Endothelial cell (in vitro differentiated cells): ENCODE measurements at regions not wholly inside any gene's neighbourhood (a gene's known extent, or its start where the extent isn't known, plus 50 kb on each side); places are given as distances from the start of the nearest gene placed in this dataset.

Experiments used
- DNase-seq: peaks from one replicate; pipeline ENCODE4 v3.0.0; 2021; ENCODE audit warnings: low spot score
- H3K27ac Mint-ChIP-seq: one replicate; pipeline ENCODE4 v1.8.0; 2021; ENCODE audit warnings: mixed read lengths, inconsistent platforms; ENCODE audit not compliant: unreplicated experiment
- H3K27me3 Mint-ChIP-seq: one replicate; pipeline ENCODE4 v1.8.0; 2021; ENCODE audit warnings: mild to moderate bottlenecking, moderate library complexity, mixed read lengths, inconsistent platforms; ENCODE audit not compliant: unreplicated experiment
- H3K36me3 Mint-ChIP-seq: one replicate; pipeline ENCODE4 v1.8.0; 2021; ENCODE audit warnings: mild to moderate bottlenecking, low read depth, mixed read lengths, inconsistent platforms; ENCODE audit not compliant: unreplicated experiment
- H3K4me1 Mint-ChIP-seq: one replicate; pipeline ENCODE4 v1.8.0; 2021; ENCODE audit warnings: mild to moderate bottlenecking, mixed read lengths, inconsistent platforms; ENCODE audit not compliant: unreplicated experiment
- H3K4me3 Mint-ChIP-seq: one replicate; pipeline ENCODE4 v1.8.0; 2021; ENCODE audit warnings: mild to moderate bottlenecking, mixed read lengths, inconsistent platforms; ENCODE audit not compliant: unreplicated experiment
- H3K9me3 Mint-ChIP-seq: one replicate; pipeline ENCODE4 v1.8.0; 2021; ENCODE audit warnings: mixed read lengths, inconsistent platforms; ENCODE audit not compliant: unreplicated experiment
- CTCF ChIP-seq: fragments of 200-600 bp; sonication (generic); IDR thresholded peaks from one replicate; pipeline ENCODE4 v1.5.0; 2021; ENCODE audit warnings: antibody characterized with exemption; ENCODE audit not compliant: unreplicated experiment

- H3K27me3 Mint-ChIP-seq: peaks cover 1% of the 10 kb centered on the region
- H3K4me1 Mint-ChIP-seq: peaks cover 8% of the 10 kb centered on the region
- H3K36me3 Mint-ChIP-seq: no peaks in the 10 kb centered on the region
- no peak for TF ChIP-seq CTCF
- no peak overlapping the region for H3K27ac Mint-ChIP-seq
- H3K9me3 Mint-ChIP-seq: no peaks in the 10 kb centered on the region
- H3K4me3 Mint-ChIP-seq: no peak overlapping the region
- DNase-seq: no peak
These were observed 1579.4 kb upstream of the LRRTM3 start for GRCh38 chr10:65346466-65346865.

- Mint-ChIP-seq H3K27ac (no peak overlapping the region), H3K4me1 (no peaks in the 10 kb centered on the region), H3K4me3 (no peak overlapping the region), H3K36me3 (no peaks in the 10 kb centered on the region), H3K9me3 (no peaks in the 10 kb centered on the region), H3K27me3 (peaks cover 1% of the 10 kb centered on the region)
- no peak for TF ChIP-seq CTCF
- no peak for DNase-seq
These were observed 1577.2 kb upstream of the LRRTM3 start for GRCh38 chr10:65348637-65349036.

- no peak for TF ChIP-seq CTCF
- Mint-ChIP-seq H3K4me1 (peaks cover 7% of the 10 kb centered on the region), H3K27me3 (peaks cover 1% of the 10 kb centered on the region), H3K27ac (no peak overlapping the region), H3K4me3 (no peak overlapping the region), H3K9me3 (no peaks in the 10 kb centered on the region), H3K36me3 (no peaks in the 10 kb centered on the region)
- no peak for DNase-seq
These were observed 1575.2 kb upstream of the LRRTM3 start for GRCh38 chr10:65350611-65351010.

GRCh38 chr10:65355141-65355680 is 1570.6 kb upstream of the LRRTM3 start:
- no peak overlapping the region for H3K27ac Mint-ChIP-seq
- no peak overlapping the region for H3K4me3 Mint-ChIP-seq
- H3K9me3 Mint-ChIP-seq: no peaks in the 10 kb centered on the region
- H3K36me3 Mint-ChIP-seq: no peaks in the 10 kb centered on the region
- no peaks in the 10 kb centered on the region for H3K27me3 Mint-ChIP-seq
- no peak for DNase-seq
- H3K4me1 Mint-ChIP-seq: peaks cover 7% of the 10 kb centered on the region
- no peak for TF ChIP-seq CTCF

- no peak overlapping the region for H3K27ac Mint-ChIP-seq
- no peaks in the 10 kb centered on the region for H3K27me3 Mint-ChIP-seq
- no peak overlapping the region for H3K4me3 Mint-ChIP-seq
- no peaks in the 10 kb centered on the region for H3K36me3 Mint-ChIP-seq
- peaks cover 7% of the 10 kb centered on the region for H3K4me1 Mint-ChIP-seq
- no peak for TF ChIP-seq CTCF
- no peaks in the 10 kb centered on the region for H3K9me3 Mint-ChIP-seq
- peak; percentile 39 for DNase-seq
These were observed 1567.3 kb upstream of the LRRTM3 start for GRCh38 chr10:65358565-65358964.
